Hematopoietic multipotent progenitor cell treated with erythropoietin and hydrocortisone succinate and interleukin-3 and kit ligand, for 17 days (in vitro differentiated cells): ENCODE measurements at regions not wholly inside any gene's neighbourhood (a gene's known extent, or its start where the extent isn't known, plus 50 kb on each side); places are given as distances from the start of the nearest gene placed in this dataset.

ENCODE experiments used
- DNase-seq: peaks from one replicate; pipeline ENCODE4 v3.0.0-alpha.2; 2015; ENCODE audit warnings: low spot score

DNA sequence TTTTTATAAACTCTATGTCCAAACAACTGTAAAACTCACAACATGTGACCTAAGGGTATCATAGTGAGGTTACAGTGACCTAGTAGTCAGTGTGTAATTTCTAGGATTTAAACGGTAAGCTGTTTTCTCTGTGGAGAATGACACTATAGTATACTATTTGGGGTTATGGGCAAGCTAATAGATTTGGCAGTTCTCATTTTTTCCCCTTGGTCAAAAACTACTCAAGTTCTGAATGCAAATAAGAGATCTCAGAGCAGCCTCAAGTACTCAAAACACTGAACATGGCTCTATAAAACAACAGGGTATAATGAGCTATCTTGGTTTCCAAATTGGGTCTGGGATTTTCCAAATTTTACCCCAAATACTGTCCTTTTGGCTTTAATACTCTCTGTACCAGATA, 88.5 kb upstream of the HMCN1 start:
- DNase-seq = no peak

DNA sequence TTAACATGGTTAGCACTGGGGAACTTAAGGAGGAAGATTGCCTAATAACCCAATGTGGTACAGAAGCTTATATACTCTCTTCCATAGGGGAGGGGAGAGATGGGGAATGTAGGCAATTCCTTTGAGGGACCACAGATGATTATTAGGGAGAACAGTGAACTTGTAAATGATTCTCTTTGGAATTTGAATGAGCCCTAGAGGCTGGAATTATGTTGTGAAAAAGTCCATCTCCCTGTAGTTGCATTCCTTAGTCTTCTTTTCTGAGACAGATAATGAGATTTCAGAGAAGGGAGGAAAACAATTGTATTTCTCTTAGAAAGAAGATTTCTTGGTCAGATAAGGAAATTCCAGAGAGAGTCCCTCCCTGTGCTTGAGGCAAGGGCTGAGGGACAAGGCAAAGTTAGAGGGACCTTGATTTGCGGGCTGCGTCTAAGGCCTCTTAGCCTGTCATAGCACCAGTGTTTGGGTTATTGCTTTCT, 89.0 kb upstream of the HMCN1 start:
- DNase-seq = no peak

DNA sequence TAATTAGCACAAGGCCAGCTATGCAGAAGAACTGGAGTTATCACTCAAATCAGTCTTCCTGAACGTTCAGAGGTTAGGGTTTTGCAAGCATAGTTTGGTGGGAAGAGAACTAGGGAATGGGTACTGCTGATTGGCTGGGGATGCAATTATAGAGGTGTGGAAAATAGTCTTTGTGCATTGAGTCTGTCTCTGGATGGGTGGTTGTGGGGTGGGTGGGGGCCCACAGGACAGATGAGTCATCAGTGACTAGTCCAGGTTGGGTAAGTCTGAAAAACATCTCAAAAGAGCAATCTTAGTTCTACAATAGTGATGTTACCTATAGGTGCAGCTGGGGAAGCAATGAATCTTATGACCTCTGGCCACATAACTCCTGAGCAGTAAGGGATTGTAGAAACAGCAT, 89.7 kb upstream of the HMCN1 start:
- no peak for DNase-seq

DNA sequence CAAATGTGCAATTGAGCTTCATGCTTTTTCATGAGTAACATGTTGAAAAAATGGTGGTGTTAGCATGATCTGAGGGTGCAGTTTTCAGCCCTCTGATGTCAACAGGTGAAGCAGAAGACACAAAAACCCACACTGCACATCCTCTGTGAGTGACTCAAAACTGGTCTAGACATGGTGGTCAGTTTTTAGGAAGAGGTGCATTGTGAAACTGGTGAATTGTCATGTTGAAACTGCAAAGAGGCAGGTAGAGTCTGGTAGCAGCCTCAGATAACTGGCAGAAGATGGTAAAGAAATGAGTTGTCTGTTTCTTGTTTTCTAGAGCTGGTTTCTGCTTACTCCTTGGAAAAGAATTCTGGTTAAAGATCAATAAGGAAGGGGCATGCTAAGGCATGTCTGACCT, 97.3 kb upstream of the HMCN1 start:
- DNase-seq = no peak

DNA sequence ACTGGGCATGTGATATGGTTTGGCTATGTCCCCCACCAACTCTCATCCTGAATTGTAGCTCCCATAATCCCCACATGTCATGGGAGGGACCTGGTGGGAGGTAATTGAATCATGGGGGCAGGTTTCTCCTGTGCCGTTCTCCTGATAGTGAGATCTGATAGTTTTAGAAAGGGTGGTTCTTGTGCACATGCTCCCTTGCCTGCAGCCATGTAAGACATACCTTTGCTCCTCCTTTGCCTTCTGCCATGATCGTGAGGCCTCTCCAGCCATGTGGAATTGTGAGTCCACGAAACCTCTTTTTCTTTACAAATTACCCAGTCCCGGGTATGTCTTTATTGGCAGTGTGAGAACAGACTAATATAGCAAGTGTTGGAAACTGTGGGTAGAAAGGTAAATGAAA, 99.5 kb upstream of the HMCN1 start:
- DNase-seq = no peak

DNA sequence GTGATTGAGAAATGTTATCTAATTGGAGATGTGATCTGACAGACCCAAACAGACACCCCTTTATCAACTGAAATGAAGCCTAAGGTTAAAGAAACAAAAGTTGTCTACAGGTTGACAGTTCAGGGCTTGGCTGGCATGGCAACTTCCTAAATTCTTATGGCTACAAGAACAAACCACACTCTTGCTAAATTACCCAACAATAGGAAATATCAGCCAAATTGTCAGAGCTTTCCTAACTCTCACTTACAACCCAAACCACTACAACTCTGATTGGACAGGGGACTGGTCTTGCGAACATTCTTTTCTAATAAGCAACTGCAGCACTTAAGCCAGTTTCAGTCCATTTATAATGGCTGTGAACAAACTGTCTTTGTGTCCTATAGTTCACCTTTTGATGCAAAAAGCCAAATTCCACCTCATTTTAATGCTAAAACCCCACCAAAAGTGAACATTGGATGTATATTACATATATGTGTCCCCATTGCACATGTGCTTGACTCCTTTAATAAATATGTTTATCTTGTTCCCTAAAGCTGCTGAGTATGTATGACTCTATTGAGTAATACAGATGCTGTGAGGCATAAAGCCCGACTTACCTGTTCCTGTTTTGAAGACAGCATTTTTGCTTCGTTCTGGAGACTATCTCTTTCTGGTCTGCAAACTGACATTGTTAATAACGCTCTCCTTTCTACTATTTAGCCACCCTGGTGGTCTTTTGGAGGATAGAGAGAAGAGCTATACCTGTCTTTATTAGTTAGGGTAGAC, 101.3 kb upstream of the HMCN1 start:
- no peak for DNase-seq

DNA sequence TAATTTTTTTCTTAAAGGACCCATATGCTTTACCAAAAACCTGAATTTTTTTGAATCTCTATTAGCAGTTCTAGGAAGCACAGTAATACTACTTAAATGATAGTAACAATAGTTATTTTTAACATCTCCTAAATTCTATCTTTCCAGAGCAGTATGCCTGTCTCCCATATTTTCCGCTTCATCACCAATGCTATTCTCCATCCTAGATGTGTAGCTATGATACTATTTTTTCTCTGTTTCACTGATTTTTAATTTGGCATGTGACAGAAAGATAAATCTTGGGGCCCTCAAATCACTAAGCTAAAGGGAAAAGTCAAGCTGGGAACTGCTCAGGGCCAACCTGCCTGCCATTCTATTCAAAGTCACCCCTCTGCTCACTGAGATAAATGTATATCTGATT, 102.3 kb upstream of the HMCN1 start:
- DNase-seq = no peak

DNA sequence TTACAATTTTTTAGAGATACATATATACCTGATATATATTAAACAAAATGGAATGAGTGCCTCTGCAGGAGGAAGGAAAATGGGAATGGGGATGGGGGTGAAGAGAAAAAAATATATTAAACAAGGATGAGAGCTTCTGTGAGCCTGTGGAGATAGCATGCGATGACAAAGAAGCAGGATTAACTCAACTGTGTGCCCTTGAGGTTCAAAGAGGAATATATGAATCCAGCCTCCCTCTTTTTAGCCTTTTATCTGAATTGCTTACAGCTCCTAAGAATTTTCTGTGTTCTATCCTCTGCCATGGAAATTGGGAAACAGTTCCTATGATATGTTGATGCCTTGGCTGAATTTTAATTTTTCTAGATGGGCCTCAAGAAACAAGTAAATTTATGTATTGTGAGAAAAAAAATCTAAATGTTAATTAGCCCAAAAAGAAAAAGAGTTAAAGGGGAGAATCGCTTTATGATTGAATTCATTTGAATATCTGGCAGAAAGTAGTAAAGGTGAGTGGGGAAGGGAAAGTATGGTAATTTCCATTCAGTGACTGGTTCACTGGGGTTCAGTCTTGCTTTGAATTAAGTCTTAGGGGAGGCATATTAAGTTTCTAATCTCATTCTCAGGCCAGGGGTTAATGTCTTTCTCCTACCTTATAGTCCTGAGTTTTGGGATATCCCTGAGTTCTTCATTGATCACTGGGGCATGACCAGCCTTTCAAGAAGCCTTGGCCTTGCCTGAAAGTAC, 106.3 kb upstream of the HMCN1 start:
- DNase-seq = no peak

DNA sequence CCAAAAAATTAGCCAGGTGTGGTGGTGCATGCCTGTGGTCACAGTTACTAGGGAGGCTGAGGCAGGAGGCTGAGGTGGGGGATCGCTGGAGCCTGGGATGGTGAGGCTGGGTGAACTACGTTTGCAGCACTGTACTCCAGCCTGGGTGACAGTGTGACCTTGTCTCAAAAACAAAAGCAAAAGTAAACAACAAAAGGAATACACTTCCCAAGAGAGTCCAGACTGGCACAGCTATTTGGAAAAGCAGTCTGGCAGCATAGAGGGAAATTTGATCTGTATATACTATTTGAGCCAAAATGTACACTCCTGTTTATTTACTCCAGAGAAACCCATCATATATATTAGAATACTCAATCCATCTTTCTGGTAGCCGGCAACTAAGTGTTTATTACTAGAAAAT, 107.0 kb upstream of the HMCN1 start:
- DNase-seq = no peak

DNA sequence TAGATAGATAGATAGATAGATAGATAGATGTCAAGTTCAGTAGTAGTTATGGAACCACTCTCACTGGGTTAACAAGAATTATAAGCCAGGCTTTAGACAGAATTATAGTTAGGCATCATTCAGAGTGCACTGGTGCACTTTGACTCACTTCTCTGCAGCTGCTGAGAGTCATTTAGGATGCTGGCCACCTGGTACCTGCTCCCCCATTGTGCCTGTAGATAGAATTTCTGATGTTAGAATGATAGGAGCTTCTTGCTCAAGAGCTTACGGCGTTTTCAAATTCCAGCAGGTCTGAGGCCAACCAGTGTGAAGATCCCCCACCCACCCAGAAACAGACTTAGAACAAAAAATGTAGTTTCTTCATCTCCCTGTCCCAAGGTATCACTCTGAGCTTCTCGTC, 107.8 kb upstream of the HMCN1 start:
- no peak for DNase-seq

DNA sequence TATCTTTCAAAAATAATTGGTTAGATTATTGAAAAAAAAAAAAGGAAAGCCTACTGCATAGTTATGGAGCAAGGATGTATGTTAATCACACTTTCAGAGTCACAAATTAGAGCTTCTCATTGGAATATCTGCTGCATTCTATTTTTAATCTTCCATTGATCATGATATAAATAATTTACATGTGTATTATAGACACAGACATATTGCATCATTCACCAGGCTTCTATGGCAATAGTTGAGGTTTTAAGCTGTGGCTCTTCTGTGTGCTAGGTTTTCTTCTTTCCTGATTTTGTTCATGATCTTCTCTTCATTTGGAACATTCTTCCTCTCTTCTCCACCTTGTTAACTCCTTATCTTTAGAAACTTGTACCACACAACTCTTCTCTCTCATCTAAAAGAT, 123.2 kb upstream of the HMCN1 start:
- DNase-seq = no peak

DNA sequence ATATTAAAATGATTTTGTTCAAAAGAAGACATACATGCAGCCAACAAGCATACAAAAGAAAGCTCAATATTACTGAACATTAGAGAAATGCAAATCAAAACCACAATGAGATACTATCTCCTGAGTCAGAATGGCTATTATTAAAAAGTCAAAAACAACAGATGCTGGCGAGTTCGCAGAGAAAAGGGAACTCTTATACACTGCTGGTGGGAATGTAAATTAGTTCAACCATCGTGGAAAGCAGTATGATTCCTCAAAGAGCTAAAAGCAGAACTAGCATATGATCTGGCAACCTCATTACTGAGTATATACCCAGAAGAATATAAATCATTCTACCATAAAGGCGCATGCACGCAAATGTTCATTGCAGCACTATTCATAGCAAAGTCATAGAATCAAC, 126.0 kb upstream of the HMCN1 start:
- DNase-seq = no peak

DNA sequence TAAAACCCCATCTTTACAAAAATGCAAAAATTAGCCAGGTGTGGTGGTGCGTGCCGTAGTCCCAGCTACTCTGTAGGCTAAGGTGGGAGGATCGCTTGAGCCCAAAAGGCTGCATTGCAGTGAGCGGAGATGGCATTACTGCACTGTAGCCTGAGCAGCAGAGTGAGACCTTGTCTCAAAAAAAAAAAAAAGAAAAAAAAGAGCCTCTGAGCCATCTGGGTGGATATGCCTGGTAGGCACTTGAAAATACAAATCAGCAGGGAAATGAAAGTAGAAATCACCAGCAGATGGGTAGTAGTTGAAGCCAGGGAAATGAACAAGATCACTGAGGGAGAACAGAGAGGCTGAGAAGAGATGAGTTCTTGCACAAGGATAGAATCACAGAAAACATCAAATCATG, 131.0 kb upstream of the HMCN1 start:
- no peak for DNase-seq

DNA sequence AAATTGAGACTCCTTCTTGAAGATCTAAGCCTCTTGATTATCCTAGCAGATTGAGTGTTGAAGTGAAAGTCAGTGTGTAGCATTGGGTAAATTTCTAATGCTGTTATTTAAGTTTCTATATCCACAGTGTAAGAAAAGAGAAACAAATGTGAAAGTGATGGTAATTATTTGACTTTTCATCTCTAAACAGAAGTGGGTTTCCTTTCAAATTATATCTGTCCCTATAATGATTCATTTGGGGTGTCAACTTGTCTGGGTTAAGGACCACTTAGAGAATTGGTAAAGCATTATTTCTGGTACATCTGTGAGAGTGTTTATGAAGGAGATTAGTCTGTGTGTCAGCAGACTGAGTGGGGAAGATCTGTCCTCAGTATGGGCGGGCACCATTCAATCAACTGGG, 133.0 kb upstream of the HMCN1 start:
- no peak for DNase-seq

DNA sequence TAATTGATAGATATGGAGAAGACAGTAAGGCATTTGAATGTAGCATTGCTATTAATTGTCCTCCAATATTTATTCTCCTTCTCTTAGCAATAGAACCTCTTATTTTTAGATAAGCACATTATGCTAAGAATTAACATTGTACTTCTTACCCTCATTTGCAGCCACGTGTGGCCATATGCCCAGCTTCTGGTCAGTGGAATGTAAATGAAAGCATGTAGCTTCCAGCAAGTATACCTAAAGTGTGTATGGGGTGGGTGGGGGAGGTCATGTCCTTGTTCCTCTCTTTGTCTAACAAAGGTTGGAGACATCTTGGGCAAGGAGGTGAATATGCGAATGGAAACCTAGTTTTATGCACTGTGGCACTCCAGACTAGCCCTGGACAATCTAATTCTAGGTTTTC, 133.6 kb upstream of the HMCN1 start:
- no peak for DNase-seq

DNA sequence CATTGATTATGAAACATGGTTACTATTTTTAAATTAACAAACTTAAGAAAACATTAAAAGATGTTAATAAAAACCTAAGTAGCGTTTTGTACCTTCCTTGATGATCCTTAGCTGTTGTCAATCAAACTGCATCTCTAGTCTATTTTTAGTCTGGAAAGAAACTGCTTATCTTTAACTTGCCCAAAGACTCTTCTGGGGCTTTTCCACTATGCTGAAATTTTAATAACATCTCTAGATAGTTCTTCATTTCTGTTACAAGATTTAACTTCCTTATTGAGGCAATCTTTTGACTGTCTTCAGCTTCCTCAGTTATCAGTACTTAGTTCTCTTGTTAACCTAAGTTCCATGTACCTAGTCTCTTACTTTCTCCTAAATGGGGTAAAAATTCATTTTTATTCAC, 135.9 kb upstream of the HMCN1 start:
- no peak for DNase-seq

DNA sequence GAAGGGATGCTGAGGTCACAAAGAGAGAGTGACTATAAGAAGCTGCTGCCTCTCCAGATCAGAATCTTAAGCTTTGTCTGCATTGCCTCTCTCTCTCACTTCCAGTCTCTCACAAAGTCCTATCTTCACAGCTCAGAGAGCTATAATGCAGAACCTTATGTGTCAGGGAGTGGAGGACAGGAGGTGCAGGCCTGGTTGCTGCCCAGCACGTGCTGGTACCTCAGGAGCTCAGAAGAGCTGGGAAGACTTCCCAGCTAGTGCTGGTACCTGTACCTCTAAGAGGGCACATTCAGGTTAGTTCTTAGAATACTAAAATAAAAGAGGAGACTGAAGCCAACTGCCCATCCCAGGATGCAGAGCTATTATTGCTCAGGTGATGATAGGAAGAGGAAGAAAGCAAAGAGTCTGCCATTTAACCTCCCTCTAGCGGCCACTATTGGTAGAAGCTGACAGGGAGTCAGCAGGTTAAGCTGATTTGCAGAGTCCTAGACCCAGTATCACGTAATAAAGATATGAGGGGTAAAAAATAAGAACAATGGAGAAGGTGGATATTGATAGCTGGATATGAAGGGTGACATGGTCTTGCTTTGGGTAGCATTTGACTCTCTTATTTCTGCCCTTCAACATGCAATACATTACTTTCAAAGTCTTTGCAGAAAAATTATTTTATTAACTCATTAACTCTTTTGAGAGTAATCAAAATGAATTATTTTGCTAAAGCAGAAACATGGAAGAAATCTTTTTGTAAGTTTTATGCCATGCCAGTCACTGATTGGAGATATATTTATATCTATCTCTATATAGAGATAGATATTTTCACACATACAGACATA, 138.1 kb upstream of the HMCN1 start:
- no peak for DNase-seq

DNA sequence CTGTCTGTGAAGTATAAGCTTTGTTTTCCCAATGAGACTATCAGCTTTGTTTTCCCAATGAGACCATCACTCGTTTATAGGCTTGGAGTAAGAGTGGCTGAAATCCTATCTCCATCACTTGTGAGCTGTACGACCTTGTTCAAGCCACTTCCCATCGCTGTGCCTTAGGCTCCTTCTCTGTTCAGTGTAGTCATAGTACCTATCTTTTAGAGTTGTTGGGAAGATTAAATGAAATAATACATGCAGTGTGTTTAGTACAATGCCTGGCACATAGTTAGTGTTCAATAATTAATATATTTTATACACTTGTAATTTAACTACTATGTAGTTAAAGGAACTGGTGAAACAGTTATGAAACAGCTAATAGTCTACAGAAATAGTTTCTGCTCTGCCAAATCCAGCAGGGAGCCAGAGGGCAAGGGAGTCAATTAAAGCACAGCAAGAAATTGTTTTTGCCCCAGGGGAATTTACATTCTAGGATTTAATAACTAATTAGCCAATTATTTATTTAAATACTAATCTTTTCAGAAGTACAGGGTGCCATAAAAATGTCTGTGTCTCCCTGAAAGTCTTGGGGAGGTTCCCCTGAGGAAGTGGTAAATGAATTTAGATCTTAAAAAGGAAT, 139.3 kb upstream of the HMCN1 start:
- DNase-seq = no peak

DNA sequence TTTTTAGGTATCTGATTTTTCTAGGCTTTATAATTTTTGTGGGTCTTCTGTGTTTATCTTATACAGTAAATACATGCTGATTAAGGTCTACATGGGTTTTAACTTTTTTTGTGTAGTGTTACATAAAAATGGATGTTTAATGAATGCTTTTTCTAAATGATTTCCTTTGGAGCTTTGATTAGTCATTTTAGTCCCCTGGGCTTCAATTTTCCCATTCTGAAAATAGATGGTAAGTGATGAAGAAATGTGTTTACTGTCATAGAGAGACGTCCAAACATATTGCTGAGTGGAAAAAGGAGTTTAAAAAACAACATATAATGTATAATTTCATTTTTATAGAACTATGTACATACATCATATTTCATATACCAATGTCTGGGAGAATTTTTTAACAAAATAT, 140.9 kb upstream of the HMCN1 start:
- DNase-seq = no peak

DNA sequence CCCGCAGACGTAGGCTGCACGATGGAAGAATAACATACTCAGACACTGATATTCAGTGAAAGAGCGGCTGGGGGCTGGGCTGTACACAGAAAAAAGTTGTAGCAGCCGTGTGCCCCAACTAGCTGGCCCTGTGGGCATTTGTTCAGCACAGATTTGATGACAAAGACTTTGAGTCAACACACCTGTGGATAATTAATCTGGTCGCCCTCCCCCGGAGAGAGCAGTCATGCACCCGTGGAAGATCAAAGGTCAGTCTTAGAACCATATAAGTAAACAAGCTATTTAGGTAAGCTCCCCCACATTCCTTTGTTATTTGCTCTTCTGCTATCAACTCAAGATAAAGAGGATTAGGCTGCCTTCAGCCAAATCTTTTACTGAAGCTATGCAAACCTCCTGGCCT, 148.4 kb upstream of the HMCN1 start:
- no peak for DNase-seq

DNA sequence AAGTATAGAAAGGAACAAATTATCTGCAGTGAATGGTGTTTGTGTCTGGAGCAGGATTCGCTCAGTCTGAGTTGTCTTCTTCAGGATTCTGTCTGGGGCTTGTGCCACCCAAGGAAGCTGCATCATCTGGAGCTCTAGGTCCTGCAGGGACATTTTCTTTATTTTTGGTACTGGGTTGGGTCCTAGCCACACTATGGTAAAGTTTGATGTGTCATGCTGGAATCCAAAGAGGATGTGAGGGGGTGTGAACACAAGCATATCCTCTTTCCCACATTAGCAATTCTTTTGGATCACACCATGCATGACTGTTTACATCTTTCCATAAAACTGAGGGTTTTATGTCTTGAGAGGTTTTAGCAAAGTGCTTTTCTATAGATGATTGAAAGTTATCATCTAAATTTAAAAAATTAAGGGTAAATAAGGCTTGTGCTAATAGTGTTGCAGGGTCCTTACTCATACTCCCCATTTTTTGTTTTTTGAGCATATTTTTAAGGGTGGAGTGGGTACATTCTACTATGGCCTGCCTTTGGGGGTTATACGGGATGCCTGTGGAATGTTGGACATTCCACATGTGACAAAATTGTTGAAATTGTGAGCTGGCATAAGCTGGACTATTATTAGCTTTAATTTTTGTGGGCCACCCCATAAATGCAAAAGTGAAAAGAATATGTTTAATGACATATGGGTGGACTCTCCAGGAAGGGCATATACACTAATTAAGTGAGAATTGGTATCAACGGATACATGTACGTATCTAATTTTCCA, 152.0 kb upstream of the HMCN1 start:
- DNase-seq = no peak

DNA sequence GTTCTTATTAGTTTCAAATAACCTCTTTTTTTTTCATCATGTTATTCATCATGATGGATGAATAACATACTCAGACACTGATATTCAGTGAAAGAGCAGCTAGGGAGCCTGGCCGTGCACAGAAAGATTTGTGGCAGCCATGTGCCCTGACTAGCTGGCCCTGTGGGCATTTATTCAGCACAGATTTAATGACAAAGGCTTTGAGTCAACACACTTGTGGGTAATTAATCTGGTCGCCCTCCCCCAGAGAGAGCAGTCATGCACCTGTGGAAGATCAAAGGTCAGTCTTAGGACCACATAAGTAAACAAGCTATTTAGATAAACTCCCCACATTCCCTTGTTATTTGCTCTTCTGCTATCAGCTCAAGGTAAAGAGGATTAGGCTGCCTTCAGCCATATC, 153.2 kb upstream of the HMCN1 start:
- DNase-seq = no peak
